K562 (cell line): ENCODE measurements at regions not wholly inside any gene's neighbourhood (a gene's known extent, or its start where the extent isn't known, plus 50 kb on each side); places are given as distances from the start of the nearest gene placed in this dataset.

ENCODE experiments used
- ATAC-seq: fragments of 200-7000 bp; cut with Tn5 transposase; 3 replicates; pipeline ENCODE4 v1.9.1; 2020; ENCODE audit warnings: moderate library complexity
- BruUV-seq: library from RNA; stranded (reverse); fragments of 400-500 nt; replicated peaks from 2 replicates; lab custom pipeline; 2021; lab: Mats Ljungman, UMichigan
- CTCF ChIA-PET: fragments of 300-600 bp; formaldehyde crosslinking; extraction: SDS; loops from one replicate; lab custom pipeline; 2021; ENCODE audit warnings: low intra/inter-chr PET ratio; lab: Yijun Ruan, JAX
- POLR2A ChIA-PET: fragments of 300-600, 350-650 bp; sonication (Branson Sonifier 250); formaldehyde crosslinking; extraction: SDS; loops from one replicate; lab custom pipeline; 2021; ENCODE audit warnings: antibody characterized with exemption, inconsistent platforms; lab: Yijun Ruan, JAX
- DNase-seq, 4 experiments: peaks; one replicate each; pipeline versions ENCODE4 v3.0.0 to v3.0.0-alpha.2; 2011 to 2018; ENCODE audit warnings: low spot score in 3 of 4, mixed read lengths in 3 of 4; ENCODE audit errors: extremely low read depth in 1 of 4
- FAIRE-seq: peaks from 2 replicates; lab custom pipeline; 2011; peaks lifted over from hg19 to GRCh38; lab: Jason Lieb, UNC
- H2AFZ ChIP-seq: 2 replicates; pipeline ENCODE4 v1.6.0; 2011; ENCODE audit warnings: low read depth, low read length, control low read depth, inconsistent platforms
- H3K27ac ChIP-seq: fragments of 200-600 bp; 3 replicates; pipeline ENCODE4 v1.8.0; 2011; ENCODE audit warnings: low read depth, mild to moderate bottlenecking, control low read depth, inconsistent platforms, low read length, moderate library complexity, mixed read lengths; ENCODE audit errors: extremely low read depth
- H3K27me3 ChIP-seq, 2 experiments: fragments of 300-600 bp in 1 of 2; 2 replicates in 1 of 2; 3 replicates in 1 of 2; pipeline versions ENCODE4 v1.6.0 to v1.8.0; 2011; ENCODE audit warnings: inconsistent platforms in 2 of 2, low read length in 2 of 2, mild to moderate bottlenecking in 1 of 2, mixed read lengths in 1 of 2, moderate library complexity in 1 of 2; ENCODE audit not compliant: control insufficient read depth in 2 of 2, insufficient read depth in 2 of 2
- H3K36me3 ChIP-seq: fragments of 300-600 bp; 3 replicates; pipeline ENCODE4 v1.8.0; 2011; ENCODE audit warnings: mild to moderate bottlenecking, low read length, inconsistent platforms; ENCODE audit not compliant: control insufficient read depth, insufficient read depth
- H3K4me1 ChIP-seq, 2 experiments: fragments of 200-600 bp in 1 of 2; replicated peaks in 1 of 2; 2 replicates in 1 of 2; 3 replicates in 1 of 2; pipeline versions ENCODE4 v1.5.1 to v1.8.0; 2011; ENCODE audit warnings: inconsistent platforms in 2 of 2, low read length in 2 of 2, mild to moderate bottlenecking in 1 of 2, mixed read lengths in 1 of 2, moderate library complexity in 1 of 2; ENCODE audit not compliant: control insufficient read depth in 2 of 2, insufficient read depth in 2 of 2
- H3K4me2 ChIP-seq: 2 replicates; pipeline ENCODE4 v1.6.1; 2011; ENCODE audit warnings: low read length, control low read depth, inconsistent platforms, mixed read lengths; ENCODE audit not compliant: insufficient read depth
- H3K4me3 ChIP-seq: fragments of 200-600 bp; sonication (generic), shearing (Covaris generic); 2 replicates; pipeline ENCODE4 v1.5.1; 2016; ENCODE audit warnings: control low read depth, inconsistent platforms
- H3K79me2 ChIP-seq: fragments of 200-600 bp; 3 replicates; pipeline ENCODE4 v1.8.0; 2011; ENCODE audit warnings: low read length, inconsistent platforms; ENCODE audit not compliant: control insufficient read depth, insufficient read depth
- H3K9ac ChIP-seq, 2 experiments: 2 replicates each; pipeline versions ENCODE4 v1.6.0 to v1.6.1; 2011; ENCODE audit warnings: low read depth in 2 of 2, low read length in 2 of 2, control low read depth in 1 of 2, inconsistent platforms in 1 of 2, mild to moderate bottlenecking in 1 of 2, mixed read lengths in 1 of 2; ENCODE audit not compliant: insufficient read depth in 1 of 2
- H3K9me1 ChIP-seq: one replicate; pipeline ENCODE4 v1.6.0; 2011; ENCODE audit warnings: inconsistent platforms, mild to moderate bottlenecking, low read length, moderate library complexity; ENCODE audit not compliant: control insufficient read depth, insufficient read depth
- H3K9me3 ChIP-seq: replicated peaks from 2 replicates; pipeline ENCODE4 v1.5.1; 2011; ENCODE audit warnings: low read depth, low read length, inconsistent platforms; ENCODE audit not compliant: control insufficient read depth, insufficient read depth
- H4K20me1 ChIP-seq: replicated peaks from 2 replicates; pipeline ENCODE4 v1.6.1; 2011; ENCODE audit warnings: low read length, inconsistent platforms, mixed read lengths; ENCODE audit not compliant: control insufficient read depth, insufficient read depth
- ARID1B ChIP-seq: fragments of 450-650 bp; IDR thresholded peaks from 2 replicates; pipeline ENCODE4 v1.6.1; 2016; ENCODE audit warnings: antibody characterized with exemption, mild to moderate bottlenecking, inconsistent platforms
- FOXM1 ChIP-seq, 2 experiments: fragments of 450-650 bp in 1 of 2; sonication (generic) in 1 of 2; formaldehyde crosslinking in 1 of 2; IDR thresholded peaks; 2 replicates each; pipeline versions ENCODE4 v1.6.1 to v1.9.0; 2017 to 2022; ENCODE audit warnings: low read depth in 2 of 2, mild to moderate bottlenecking in 2 of 2, missing genetic modification reagents in 1 of 2, moderate library complexity in 1 of 2
- HDAC2 ChIP-seq: fragments of 450-650 bp; IDR thresholded peaks from 2 replicates; pipeline ENCODE4 v1.6.1; 2016; ENCODE audit warnings: mild to moderate bottlenecking
- KDM1A ChIP-seq, 2 experiments: fragments of 450-650 bp; IDR thresholded peaks; 2 replicates each; pipeline ENCODE4 v1.6.1; 2016; ENCODE audit warnings: mild to moderate bottlenecking in 2 of 2
- NR2C1 ChIP-seq, 2 experiments: fragments of 450-650 bp; IDR thresholded peaks; 2 replicates each; pipeline ENCODE4 v1.6.1; 2017; ENCODE audit warnings: mild to moderate bottlenecking in 2 of 2, antibody characterized with exemption in 1 of 2, inconsistent platforms in 1 of 2, missing compliant biosample characterization in 1 of 2, missing genetic modification characterization in 1 of 2
- POLR2AphosphoS5 ChIP-seq: IDR thresholded peaks from 2 replicates; pipeline ENCODE4 v1.6.1; 2011; ENCODE audit warnings: mild to moderate bottlenecking, low read depth, low read length, moderate library complexity; ENCODE audit not compliant: control insufficient read depth, insufficient read depth
- SIRT6 ChIP-seq: IDR thresholded peaks from one replicate; pipeline ENCODE4 v1.6.1; 2012; ENCODE audit warnings: low read depth, mild to moderate bottlenecking, control low read depth, inconsistent platforms, low read length, moderate library complexity
- SMC3 ChIP-seq: conservative IDR thresholded peaks from 2 replicates; pipeline ENCODE4 v1.6.1; 2011; ENCODE audit warnings: low read depth, low read length, improper control_type of control experiment; ENCODE audit not compliant: insufficient read depth
- SP1 ChIP-seq: sonication (generic); formaldehyde crosslinking; IDR thresholded peaks from 2 replicates; pipeline ENCODE4 v1.8.1; 2022; ENCODE audit warnings: mild to moderate bottlenecking, missing genetic modification reagents
- TGIF2 ChIP-seq: sonication (generic); formaldehyde crosslinking; IDR thresholded peaks from 2 replicates; pipeline ENCODE4 v1.8.1; 2022; ENCODE audit warnings: mild to moderate bottlenecking, missing genetic modification reagents, moderate library complexity
- ZBTB8A ChIP-seq: fragments of 450-650 bp; IDR thresholded peaks from 2 replicates; pipeline ENCODE4 v1.6.1; 2018; ENCODE audit warnings: mild to moderate bottlenecking, moderate library complexity; ENCODE audit not compliant: partially characterized antibody
- ZFP30 ChIP-seq: fragments of 250-450 bp; sonication (Bioruptor Pico); IDR thresholded peaks from 2 replicates; pipeline ENCODE4 v1.8.0; 2022; ENCODE audit warnings: moderate library complexity, mild to moderate bottlenecking, inconsistent platforms, borderline replicate concordance
- ZNF143 ChIP-seq: sonication (generic); formaldehyde crosslinking; IDR thresholded peaks from 2 replicates; pipeline ENCODE4 v1.9.0; 2022; ENCODE audit warnings: mild to moderate bottlenecking, missing genetic modification reagents
- ZNF707 ChIP-seq: fragments of 250-450 bp; sonication (Bioruptor Pico); conservative IDR thresholded peaks from 2 replicates; pipeline ENCODE4 v1.8.0; 2022; ENCODE audit warnings: inconsistent platforms, mild to moderate bottlenecking, moderate library complexity
- ZNF76 ChIP-seq: fragments of 250-450 bp; sonication (Bioruptor Pico); IDR thresholded peaks from 2 replicates; pipeline ENCODE4 v1.4.0; 2020; ENCODE audit warnings: mild to moderate bottlenecking, moderate library complexity, borderline replicate concordance
- WGBS: fragments of 100-300 bp; shearing (Covaris generic); methylation state at CpG from one replicate; pipeline ENCODE4 v1.1.6; 2016; ENCODE audit warnings: low coverage, mixed read lengths; ENCODE audit not compliant: insufficient coverage; ENCODE audit errors: missing lambda C conversion rate; 5-methylcytosine and 5-hydroxymethylcytosine counted together
- in situ Hi-C: fragments of 300-500 bp; cut with MboI; formaldehyde crosslinking; loops from 4 replicates; pipeline ENCODE4 v1.15.0; 2018; ENCODE audit warnings: inconsistent platforms, mixed read lengths
- intact Hi-C: fragments of 100-400 bp; cut with micrococcal nuclease; formaldehyde crosslinking; loops from 2 replicates; pipeline ENCODE4 v1.14.2; 2022
- TF ChIP-seq, protein P1 (sequence below): sonication (generic); formaldehyde crosslinking; IDR thresholded peaks from 2 replicates; pipeline ENCODE4 v1.8.0; 2022; ENCODE audit warnings: mild to moderate bottlenecking, missing genetic modification reagents, borderline replicate concordance
- TF ChIP-seq, protein P2 (sequence below): fragments of 450-650 bp; formaldehyde crosslinking; IDR thresholded peaks from 2 replicates; pipeline ENCODE4 v1.4.0; 2020; ENCODE audit warnings: mild to moderate bottlenecking, mixed read lengths
- TF ChIP-seq, protein P3 (sequence below): fragments of 250-450 bp; sonication (Bioruptor Pico); IDR thresholded peaks from 2 replicates; pipeline ENCODE4 v1.8.0; 2021; ENCODE audit warnings: borderline replicate concordance, mild to moderate bottlenecking, moderate library complexity; ENCODE audit not compliant: poor library complexity, severe bottlenecking

DNA sequence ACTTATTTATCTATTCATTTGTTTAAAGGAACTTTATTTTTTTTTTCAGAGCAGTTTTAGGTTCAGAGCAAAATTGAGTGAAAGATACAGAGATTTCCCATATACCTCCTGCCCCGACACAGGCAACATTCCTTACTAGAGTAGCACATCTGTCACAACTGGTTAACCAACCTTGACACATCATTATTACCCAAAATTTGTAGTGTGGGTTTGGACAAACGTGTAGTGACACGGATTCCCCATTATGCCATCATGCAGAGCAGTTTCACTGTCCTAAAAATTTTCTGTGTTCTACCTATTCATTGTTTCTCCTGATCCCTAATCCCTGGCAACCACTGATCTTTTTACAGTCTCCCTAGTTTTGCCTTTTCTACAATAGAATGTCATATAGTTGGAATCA, 57.3 kb upstream of the LHFPL2 start:
- Histone ChIP-seq H3K4me1 (no peaks in the 10 kb centered on the region), H3K4me2 (no peak overlapping the region), H2AFZ (0 out of 2 replicates have a peak overlapping the region, but pooled peaks have one; percentile 17), H3K9ac (no peak overlapping the region), H3K79me2 (no peaks in the 10 kb centered on the region), H3K9me3 (no peaks in the 10 kb centered on the region), H3K4me3 (no peak overlapping the region), H4K20me1 (no peaks in the 10 kb centered on the region), H3K36me3 (no peaks in the 10 kb centered on the region), H3K9me1 (no peaks in the 10 kb centered on the region), H3K27me3 (no peaks in the 10 kb centered on the region), H3K27ac (no peak overlapping the region)
- in situ Hi-C loops, result no loop called here
- DNase-seq, result no peak
- FAIRE-seq, result no peak
- CTCF ChIA-PET, result no interaction called here
- no peak for ATAC-seq
- 30% methylated on average over 3 of the region's 3 CpGs for WGBS
- POLR2A ChIA-PET, result no interaction called here
- intact Hi-C loops, result no loop called here
- no TSS peak for BruUV-seq
- TF ChIP-seq POLR2AphosphoS5, result no peak
- TF ChIP-seq FOXM1 (IDR thresholded peaks at IDR 0.05; ENCODE audit: low read depth), result no peak
- no peak for TF ChIP-seq FOXM1 (CRISPR knock-in tag; IDR thresholded peaks at IDR 0.05; ENCODE audit: low read depth)
- TF ChIP-seq, protein P1, sequence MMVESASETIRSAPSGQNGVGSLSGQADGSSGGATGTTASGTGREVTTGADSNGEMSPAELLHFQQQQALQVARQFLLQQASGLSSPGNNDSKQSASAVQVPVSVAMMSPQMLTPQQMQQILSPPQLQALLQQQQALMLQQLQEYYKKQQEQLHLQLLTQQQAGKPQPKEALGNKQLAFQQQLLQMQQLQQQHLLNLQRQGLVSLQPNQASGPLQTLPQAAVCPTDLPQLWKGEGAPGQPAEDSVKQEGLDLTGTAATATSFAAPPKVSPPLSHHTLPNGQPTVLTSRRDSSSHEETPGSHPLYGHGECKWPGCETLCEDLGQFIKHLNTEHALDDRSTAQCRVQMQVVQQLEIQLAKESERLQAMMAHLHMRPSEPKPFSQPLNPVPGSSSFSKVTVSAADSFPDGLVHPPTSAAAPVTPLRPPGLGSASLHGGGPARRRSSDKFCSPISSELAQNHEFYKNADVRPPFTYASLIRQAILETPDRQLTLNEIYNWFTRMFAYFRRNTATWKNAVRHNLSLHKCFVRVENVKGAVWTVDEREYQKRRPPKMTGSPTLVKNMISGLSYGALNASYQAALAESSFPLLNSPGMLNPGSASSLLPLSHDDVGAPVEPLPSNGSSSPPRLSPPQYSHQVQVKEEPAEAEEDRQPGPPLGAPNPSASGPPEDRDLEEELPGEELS (CRISPR knock-in tag), result no peak
- no peak for TF ChIP-seq SP1 (CRISPR knock-in tag)
- TF ChIP-seq KDM1A (IDR thresholded peaks at IDR 0.05), result no peak
- no peak for TF ChIP-seq ZNF143
- no peak for TF ChIP-seq ZBTB8A
- no peak for TF ChIP-seq ZNF76 (CRISPR knock-in tag)
- no peak for TF ChIP-seq ZNF707 (CRISPR knock-in tag)
- no peak for TF ChIP-seq HDAC2
- TF ChIP-seq ZFP30 (CRISPR knock-in tag), result no peak
- TF ChIP-seq TGIF2 (CRISPR knock-in tag), result no peak
- no peak for TF ChIP-seq ARID1B
- TF ChIP-seq SMC3, result no peak
- TF ChIP-seq, protein P2, sequence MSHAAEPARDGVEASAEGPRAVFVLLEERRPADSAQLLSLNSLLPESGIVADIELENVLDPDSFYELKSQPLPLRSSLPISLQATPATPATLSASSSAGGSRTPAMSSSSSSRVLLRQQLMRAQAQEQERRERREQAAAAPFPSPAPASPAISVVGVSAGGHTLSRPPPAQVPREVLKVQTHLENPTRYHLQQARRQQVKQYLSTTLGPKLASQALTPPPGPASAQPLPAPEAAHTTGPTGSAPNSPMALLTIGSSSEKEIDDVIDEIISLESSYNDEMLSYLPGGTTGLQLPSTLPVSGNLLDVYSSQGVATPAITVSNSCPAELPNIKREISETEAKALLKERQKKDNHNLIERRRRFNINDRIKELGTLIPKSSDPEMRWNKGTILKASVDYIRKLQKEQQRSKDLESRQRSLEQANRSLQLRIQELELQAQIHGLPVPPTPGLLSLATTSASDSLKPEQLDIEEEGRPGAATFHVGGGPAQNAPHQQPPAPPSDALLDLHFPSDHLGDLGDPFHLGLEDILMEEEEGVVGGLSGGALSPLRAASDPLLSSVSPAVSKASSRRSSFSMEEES (CRISPR knock-in tag), result no peak
- TF ChIP-seq SIRT6, result no peak
- TF ChIP-seq, protein P3, sequence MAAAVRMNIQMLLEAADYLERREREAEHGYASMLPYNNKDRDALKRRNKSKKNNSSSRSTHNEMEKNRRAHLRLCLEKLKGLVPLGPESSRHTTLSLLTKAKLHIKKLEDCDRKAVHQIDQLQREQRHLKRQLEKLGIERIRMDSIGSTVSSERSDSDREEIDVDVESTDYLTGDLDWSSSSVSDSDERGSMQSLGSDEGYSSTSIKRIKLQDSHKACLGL (CRISPR knock-in tag), result no peak
- TF ChIP-seq NR2C1 (IDR thresholded peaks at IDR 0.05), result no peak
- TF ChIP-seq NR2C1 (tag; IDR thresholded peaks at IDR 0.05), result no peak
